Keratinocyte (primary cell): ENCODE measurements at regions not wholly inside any gene's neighbourhood (a gene's known extent, or its start where the extent isn't known, plus 50 kb on each side); places are given as distances from the start of the nearest gene placed in this dataset.

Experiments
- DNase-seq: peaks from one replicate; pipeline ENCODE4 v3.0.0-alpha.2; 2011; ENCODE audit warnings: low read depth, missing footprints, low spot score
- FAIRE-seq: peaks from 2 replicates; lab custom pipeline; 2011; peaks lifted over from hg19 to GRCh38; lab: Jason Lieb, UNC
- H2AFZ ChIP-seq: 2 replicates; pipeline ENCODE4 v1.6.0; 2012; ENCODE audit warnings: low read length, control low read depth, inconsistent platforms; ENCODE audit not compliant: control insufficient read depth
- H3K27ac ChIP-seq: 2 replicates; pipeline ENCODE4 v1.5.1; 2011; ENCODE audit warnings: low read length; ENCODE audit not compliant: control insufficient read depth, insufficient read depth
- H3K27me3 ChIP-seq: 3 replicates; pipeline ENCODE4 v1.6.0; 2011; ENCODE audit warnings: low read length; ENCODE audit not compliant: control insufficient read depth, insufficient read depth; ENCODE audit errors: extremely low read depth
- H3K36me3 ChIP-seq, 2 experiments: 2 replicates in 1 of 2; 3 replicates in 1 of 2; pipeline ENCODE4 v1.5.1; 2011; ENCODE audit warnings: low read length in 2 of 2, mild to moderate bottlenecking in 1 of 2; ENCODE audit not compliant: control insufficient read depth in 2 of 2, insufficient read depth in 2 of 2; ENCODE audit errors: extremely low read depth in 1 of 2
- H3K4me1 ChIP-seq: 3 replicates; pipeline ENCODE4 v1.5.1; 2011; ENCODE audit warnings: low read length; ENCODE audit not compliant: control insufficient read depth, insufficient read depth; ENCODE audit errors: extremely low read depth
- H3K4me2 ChIP-seq: 3 replicates; pipeline ENCODE4 v1.6.0; 2011; ENCODE audit warnings: low read depth, low read length; ENCODE audit not compliant: control insufficient read depth, insufficient read depth; ENCODE audit errors: extremely low read depth
- H3K4me3 ChIP-seq, 3 experiments: fragments of 200-600 bp in 1 of 3; sonication (generic) in 1 of 3; 2 replicates in 2 of 3; 3 replicates in 1 of 3; pipeline ENCODE4 v1.5.1; 2011 to 2016; ENCODE audit warnings: low read length in 3 of 3, mild to moderate bottlenecking in 3 of 3, control low read depth in 2 of 3, inconsistent platforms in 1 of 3, low read depth in 1 of 3, mixed read lengths in 1 of 3, mixed run types in 1 of 3, moderate library complexity in 1 of 3; ENCODE audit not compliant: control insufficient read depth in 2 of 3, insufficient read depth in 2 of 3; ENCODE audit errors: extremely low read depth in 1 of 3
- H3K79me2 ChIP-seq: 2 replicates; pipeline ENCODE4 v1.6.0; 2012; ENCODE audit warnings: low read length; ENCODE audit not compliant: control insufficient read depth, insufficient read depth
- H3K9ac ChIP-seq: 3 replicates; pipeline ENCODE4 v1.6.0; 2011; ENCODE audit warnings: low read length; ENCODE audit not compliant: control insufficient read depth, insufficient read depth; ENCODE audit errors: extremely low read depth
- H3K9me1 ChIP-seq: 3 replicates; pipeline ENCODE4 v1.6.0; 2011; ENCODE audit warnings: low read length; ENCODE audit not compliant: control insufficient read depth, insufficient read depth; ENCODE audit errors: extremely low read depth
- H3K9me3 ChIP-seq: 2 replicates; pipeline ENCODE4 v1.5.1; 2012; ENCODE audit warnings: low read depth, low read length; ENCODE audit not compliant: control insufficient read depth
- H4K20me1 ChIP-seq: 3 replicates; pipeline ENCODE4 v1.6.0; 2011; ENCODE audit warnings: low read length; ENCODE audit not compliant: control insufficient read depth, insufficient read depth; ENCODE audit errors: extremely low read depth
- CTCF ChIP-seq, 3 experiments: IDR thresholded peaks in 1 of 3; conservative IDR thresholded peaks in 1 of 3; optimal IDR thresholded peaks in 1 of 3; 2 replicates in 2 of 3; 3 replicates in 1 of 3; pipeline versions ENCODE3 to v1.5.1; 2011; ENCODE audit warnings: low read length in 3 of 3, mild to moderate bottlenecking in 3 of 3, moderate library complexity in 2 of 3, control low read depth in 1 of 3, inconsistent platforms in 1 of 3; ENCODE audit not compliant: insufficient read depth in 2 of 3; ENCODE audit errors: extremely low read depth in 1 of 3
- EZH2 ChIP-seq: IDR thresholded peaks from one replicate; pipeline ENCODE4 v1.6.1; 2012; ENCODE audit warnings: inconsistent platforms, mild to moderate bottlenecking, low read length, moderate library complexity
- dilution Hi-C: fragments of 300-500 bp; cut with MboI; formaldehyde crosslinking; loops from one replicate; pipeline ENCODE4 v1.7.0; 2020; ENCODE audit warnings: low sequenced_read_pairs; ENCODE audit not compliant: extremely low pct_ligation_motif_present

DNA sequence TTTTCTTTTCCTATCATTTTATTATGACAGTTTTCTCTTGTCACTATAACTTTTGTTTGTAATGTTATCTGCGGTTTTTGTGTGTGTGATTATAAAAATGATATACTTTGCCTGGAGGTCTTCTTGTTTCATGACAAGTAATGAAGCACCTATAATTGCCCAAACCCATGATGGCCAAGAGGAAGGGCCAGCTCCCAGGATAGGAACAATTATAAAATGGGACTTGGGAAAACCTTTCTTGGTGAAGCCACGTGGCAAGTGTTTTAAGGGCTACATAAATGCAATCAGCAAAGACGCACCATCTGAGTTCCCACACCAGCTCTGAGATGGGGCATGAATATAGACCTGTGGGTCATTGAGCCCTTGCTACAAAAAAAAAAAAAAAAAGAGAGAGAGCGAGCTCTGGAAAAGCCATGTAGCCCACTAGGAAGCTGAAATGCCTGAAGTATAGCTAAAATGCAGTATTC lies 462.6 kb upstream of the RUNX1 start:
- Histone ChIP-seq H3K4me1 (peaks cover 26% of the 10 kb centered on the region), H3K9ac (no peak overlapping the region), H2AFZ (no peak overlapping the region), H3K36me3 (no peaks in the 10 kb centered on the region), H3K4me2 (peak overlapping the region; percentile 62), H3K9me3 (no peaks in the 10 kb centered on the region), H3K9me1 (no peaks in the 10 kb centered on the region), H3K4me3 (no peak overlapping the region), H3K27ac (peak overlapping the region; percentile 70), H4K20me1 (no peaks in the 10 kb centered on the region), H3K79me2 (no peaks in the 10 kb centered on the region), H3K27me3 (no peaks in the 10 kb centered on the region)
- dilution Hi-C loops: no loop called here
- TF ChIP-seq EZH2: no peak
- no peak for TF ChIP-seq CTCF (optimal IDR thresholded peaks at IDR 0.05 in 1 of 3, IDR thresholded peaks at IDR 0.05 in 1 of 3, conservative IDR thresholded peaks at IDR 0.05 in 1 of 3; ENCODE audit: extremely low read depth in 1 of 3, insufficient read depth in 2 of 3, low read length in 3 of 3)
- no peak for DNase-seq
- no peak for FAIRE-seq

- Histone ChIP-seq H4K20me1 (no peaks in the 10 kb centered on the region), H3K9ac (no peak overlapping the region), H3K79me2 (no peaks in the 10 kb centered on the region), H3K4me3 (no peak overlapping the region), H3K9me1 (no peaks in the 10 kb centered on the region), H3K9me3 (no peaks in the 10 kb centered on the region), H3K4me2 (peak overlapping the region; percentile 62), H3K4me1 (peaks cover 26% of the 10 kb centered on the region), H3K27ac (peak overlapping the region; percentile 70), H3K36me3 (no peaks in the 10 kb centered on the region), H3K27me3 (no peaks in the 10 kb centered on the region), H2AFZ (no peak overlapping the region)
- FAIRE-seq: peak; percentile 36
- no peak for DNase-seq
- dilution Hi-C loops: no loop called here
- TF ChIP-seq CTCF (optimal IDR thresholded peaks at IDR 0.05 in 1 of 3, IDR thresholded peaks at IDR 0.05 in 1 of 3, conservative IDR thresholded peaks at IDR 0.05 in 1 of 3; ENCODE audit: extremely low read depth in 1 of 3, insufficient read depth in 2 of 3, low read length in 3 of 3) (no peak), EZH2 (no peak)
Observed at GRCh38 chr21:35510957-35511695, 462.0 kb upstream of the RUNX1 start.
